ENCODE measurements at regions not wholly inside any gene's neighbourhood (a gene's known extent, or its start where the extent isn't known, plus 50 kb on each side); places are given as distances from the start of the nearest gene placed in this dataset.

GRCh38 chr12:58491306-58491705, 429.0 kb downstream of the LRIG3 start:
- ATAC-seq (ENCODE audit: low read depth) (peak; percentile 78), DNase-seq (peak; percentile 90)
- H2BK120ac ChIP-seq (ENCODE audit: low read depth, low read length) = no peak overlapping the region
- BruUV-seq (replicated peaks) = no TSS peak
- H3K9me3 ChIP-seq (ENCODE audit: control insufficient read depth, insufficient read depth, low read length) = no peaks in the 10 kb centered on the region
- H4K5ac ChIP-seq (ENCODE audit: low read depth, low read length) = no peak overlapping the region
- H3K56ac ChIP-seq (ENCODE audit: extremely low read depth, insufficient read depth, low read length) = no peak overlapping the region
- no peak overlapping the region for H3K18ac ChIP-seq (ENCODE audit: low read depth, low read length)
- no peak overlapping the region for H4K8ac ChIP-seq (ENCODE audit: low read depth in 2 of 2, low read length in 2 of 2)
- intact Hi-C loops (cut with micrococcal nuclease) (no loop called here), dilution Hi-C loops (cut with HindIII; ENCODE audit: low sequenced_read_pairs, unreplicated experiment) (no loop called here), in situ Hi-C loops (cut with MboI; ENCODE audit: low sequenced_read_pairs) (no loop called here)
- no peak overlapping the region for H3K27ac ChIP-seq (ENCODE audit: insufficient read depth, low read length)
- peaks cover 3% of the 10 kb centered on the region for H3K9me1 ChIP-seq (ENCODE audit: insufficient read depth, low read length)
- 0 out of 2 replicates have a peak overlapping the region, but pooled peaks have one; percentile 10 for H3K4me2 ChIP-seq (ENCODE audit: low read depth, low read length)
- no peak overlapping the region for H2BK20ac ChIP-seq (ENCODE audit: low read depth, low read length)
- H3K14ac ChIP-seq (replicated peaks; ENCODE audit: low read depth, low read length) = no peak overlapping the region
- no CpG with 5 or more reads among the region's 3 CpGs for WGBS, 2 experiments (ENCODE audit: extremely low coverage in 2 of 2, insufficient read length in 1 of 2)
- 0 out of 2 replicates have a peak, but pooled peaks cover 2% of the 10 kb centered on the region for H3K4me1 ChIP-seq (ENCODE audit: control insufficient read depth, insufficient read depth, low read length)
- POLR2A ChIA-PET (ENCODE audit: unreplicated experiment) = no interaction called here
- H3K27me3 ChIP-seq (ENCODE audit: control insufficient read depth, insufficient read depth, low read length) = no peaks in the 10 kb centered on the region
- H3K79me1 ChIP-seq (ENCODE audit: low read depth in 1 of 2, low read length in 2 of 2) = no peaks in the 10 kb centered on the region
- TF ChIP-seq RAD21 (IDR thresholded peaks at IDR 0.05; ENCODE audit: low read length) (no peak), MAZ (IDR thresholded peaks at IDR 0.05; ENCODE audit: borderline replicate concordance, low read depth, low read length) (no peak), RCOR1 (IDR thresholded peaks at IDR 0.05; ENCODE audit: insufficient replicate concordance, low read length) (no peak), RFX5 (IDR thresholded peaks at IDR 0.05; ENCODE audit: low read depth, low read length) (no peak), SMC3 (IDR thresholded peaks at IDR 0.05; ENCODE audit: low read depth, low read length) (no peak), FOS (IDR thresholded peaks at IDR 0.05; ENCODE audit: low read depth, low read length) (no peak), ELK1 (IDR thresholded peaks at IDR 0.05; ENCODE audit: borderline replicate concordance, low read depth, low read length) (no peak), POLR2A (IDR thresholded peaks at IDR 0.05; ENCODE audit: low read depth, low read length) (no peak), MXI1 (IDR thresholded peaks at IDR 0.05; ENCODE audit: borderline replicate concordance, low read depth, low read length) (no peak), NFE2L2 (IDR thresholded peaks at IDR 0.05; ENCODE audit: low read depth, low read length) (no peak), BHLHE40 (IDR thresholded peaks at IDR 0.05; ENCODE audit: low read depth, low read length) (no peak), MAFK (IDR thresholded peaks at IDR 0.05; ENCODE audit: low read depth, low read length) (no peak), CHD1 (IDR thresholded peaks at IDR 0.05; ENCODE audit: low read depth, low read length) (no peak), USF2 (IDR thresholded peaks at IDR 0.05; ENCODE audit: low read depth, low read length) (no peak)
- TF ChIP-seq, protein P1, sequence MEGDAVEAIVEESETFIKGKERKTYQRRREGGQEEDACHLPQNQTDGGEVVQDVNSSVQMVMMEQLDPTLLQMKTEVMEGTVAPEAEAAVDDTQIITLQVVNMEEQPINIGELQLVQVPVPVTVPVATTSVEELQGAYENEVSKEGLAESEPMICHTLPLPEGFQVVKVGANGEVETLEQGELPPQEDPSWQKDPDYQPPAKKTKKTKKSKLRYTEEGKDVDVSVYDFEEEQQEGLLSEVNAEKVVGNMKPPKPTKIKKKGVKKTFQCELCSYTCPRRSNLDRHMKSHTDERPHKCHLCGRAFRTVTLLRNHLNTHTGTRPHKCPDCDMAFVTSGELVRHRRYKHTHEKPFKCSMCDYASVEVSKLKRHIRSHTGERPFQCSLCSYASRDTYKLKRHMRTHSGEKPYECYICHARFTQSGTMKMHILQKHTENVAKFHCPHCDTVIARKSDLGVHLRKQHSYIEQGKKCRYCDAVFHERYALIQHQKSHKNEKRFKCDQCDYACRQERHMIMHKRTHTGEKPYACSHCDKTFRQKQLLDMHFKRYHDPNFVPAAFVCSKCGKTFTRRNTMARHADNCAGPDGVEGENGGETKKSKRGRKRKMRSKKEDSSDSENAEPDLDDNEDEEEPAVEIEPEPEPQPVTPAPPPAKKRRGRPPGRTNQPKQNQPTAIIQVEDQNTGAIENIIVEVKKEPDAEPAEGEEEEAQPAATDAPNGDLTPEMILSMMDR (conservative IDR thresholded peaks at IDR 0.05; ENCODE audit: low read depth, low read length) = no peak
- H4K91ac ChIP-seq (ENCODE audit: insufficient read depth, low read depth, low read length) = no peak overlapping the region
- no peak overlapping the region for H3K9ac ChIP-seq (ENCODE audit: low read depth, low read length)
- H4K20me1 ChIP-seq (ENCODE audit: insufficient read depth, low read length) = no peaks in the 10 kb centered on the region
- H3K23ac ChIP-seq (ENCODE audit: low read depth, low read length) = no peak overlapping the region
- no peak overlapping the region for H2AK5ac ChIP-seq (ENCODE audit: low read depth, low read length)
- no peak overlapping the region for H2AK9ac ChIP-seq (replicated peaks; ENCODE audit: low read depth, low read length, poor library complexity)
- CTCF ChIA-PET = no interaction called here
- H3K36me3 ChIP-seq (ENCODE audit: control insufficient read depth, insufficient read depth, low read length) = no peaks in the 10 kb centered on the region
- no peak overlapping the region for H3K4me3 ChIP-seq (ENCODE audit: insufficient read depth, low read depth, low read length)
- H2BK5ac ChIP-seq (ENCODE audit: low read depth, low read length, poor library complexity, severe bottlenecking) = no peak overlapping the region
- no peak overlapping the region for H2BK15ac ChIP-seq (ENCODE audit: low read depth, low read length)
- no peak overlapping the region for H3K4ac ChIP-seq (ENCODE audit: low read depth, low read length)
- no peak overlapping the region for H2AFZ ChIP-seq (replicated peaks; ENCODE audit: low read length, poor library complexity)
